Testis (tissue), 2 donors: ENCODE measurements at regions not wholly inside any gene's neighbourhood (a gene's known extent, or its start where the extent isn't known, plus 50 kb on each side); places are given as distances from the start of the nearest gene placed in this dataset.

ENCODE experiments used
- DNase-seq: peaks from one replicate; pipeline ENCODE4 v3.0.0-alpha.2; 2019
- H3K27ac ChIP-seq, 2 donors: fragments of 200-600 bp; sonication (generic); one replicate each; pipeline ENCODE4 v1.5.1; 2019
- H3K27me3 ChIP-seq: fragments of 200-600 bp; sonication (generic); one replicate; pipeline ENCODE4 v1.5.1; 2019
- H3K36me3 ChIP-seq: fragments of 200-600 bp; sonication (generic); one replicate; pipeline ENCODE4 v1.5.1; 2017; ENCODE audit warnings: low read depth; ENCODE audit errors: missing control alignments
- H3K4me1 ChIP-seq: fragments of 200-600 bp; sonication (generic); one replicate; pipeline ENCODE4 v1.5.1; 2019
- H3K4me3 ChIP-seq, 2 donors: fragments of 200-600 bp; sonication (generic); one replicate each; pipeline ENCODE4 v1.5.1; 2017 to 2019
- H3K9me3 ChIP-seq: fragments of 200-600 bp; sonication (generic); one replicate; pipeline ENCODE4 v1.5.1; 2017
- POLR2A ChIP-seq: fragments of 450-650 bp; IDR thresholded peaks from one replicate; pipeline ENCODE4 v1.6.1; 2017; ENCODE audit warnings: antibody characterized with exemption, mild to moderate bottlenecking, moderate library complexity
- WGBS, 2 donors: methylation state at CpG; one replicate each; pipeline ENCODE4 v1.1.5; 2018; 5-methylcytosine and 5-hydroxymethylcytosine counted together
- intact Hi-C: fragments of 100-400 bp; cut with DNase I; formaldehyde crosslinking; loops from one replicate; pipeline ENCODE4 v1.15.1; 2023; ENCODE audit warnings: low total_unique reads
- TF ChIP-seq, protein P1 (sequence below), 3 experiments: fragments of 450-650 bp in 2 of 3; fragments of 200-600 bp in 1 of 3; sonication (generic) in 1 of 3; IDR thresholded peaks; one replicate each; pipeline ENCODE4 v1.5.1; 2016 to 2019; ENCODE audit warnings: antibody characterized with exemption in 3 of 3, mild to moderate bottlenecking in 2 of 3, moderate library complexity in 1 of 3

DNA sequence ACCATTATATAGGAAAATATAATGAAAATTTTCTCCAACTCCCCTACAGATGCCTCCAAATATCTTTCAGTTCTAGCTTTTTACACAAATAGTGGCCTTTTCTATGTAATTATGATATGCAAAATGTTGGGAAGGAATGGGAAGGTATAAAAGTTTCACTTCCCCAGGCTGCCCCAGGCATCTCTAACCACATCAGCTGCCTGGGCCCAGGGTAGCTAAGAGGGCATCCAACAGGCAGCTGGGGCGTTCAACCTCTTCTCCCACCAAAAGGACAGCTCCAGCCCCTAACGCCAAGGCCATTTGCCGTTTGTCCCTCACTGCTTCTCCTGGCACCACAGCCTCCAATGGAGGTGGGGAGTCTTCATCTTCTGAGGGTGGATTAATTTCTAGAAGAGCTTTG, 188.1 kb upstream of the TSC22D2 start:
- intact Hi-C loops = loop anchor here (10.0 kb wide), 1 partner anchor 275 kb away; no protein-coding TSS in a partner anchor

DNA sequence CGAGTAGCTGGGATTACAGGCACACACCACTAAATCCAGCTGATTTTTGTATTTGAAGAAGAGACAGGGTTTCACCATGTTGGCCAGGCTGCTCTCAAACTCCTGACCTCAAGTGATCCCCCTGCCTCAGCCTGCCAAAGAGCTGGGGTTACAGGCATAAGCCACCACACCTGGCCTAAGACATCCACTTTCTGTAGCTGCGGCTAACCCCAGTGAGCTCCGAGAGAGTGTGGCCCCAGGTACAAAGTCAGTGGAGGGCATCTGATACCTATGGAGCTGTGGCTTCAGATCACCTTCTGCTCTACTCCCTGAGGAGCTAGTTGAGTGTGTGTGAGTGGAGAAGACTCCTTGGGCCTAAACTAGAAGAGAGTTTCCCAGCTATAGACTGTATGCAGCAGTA, 189.3 kb upstream of the TSC22D2 start:
- Histone ChIP-seq H3K4me1 (no peaks in the 10 kb centered on the region), H3K36me3 (no peaks in the 10 kb centered on the region), H3K9me3 (no peaks in the 10 kb centered on the region), H3K27me3 (no peaks in the 10 kb centered on the region), H3K27ac (no peak overlapping the region), H3K4me3 (no peak overlapping the region)
- no peak for TF ChIP-seq POLR2A
- TF ChIP-seq, protein P1, sequence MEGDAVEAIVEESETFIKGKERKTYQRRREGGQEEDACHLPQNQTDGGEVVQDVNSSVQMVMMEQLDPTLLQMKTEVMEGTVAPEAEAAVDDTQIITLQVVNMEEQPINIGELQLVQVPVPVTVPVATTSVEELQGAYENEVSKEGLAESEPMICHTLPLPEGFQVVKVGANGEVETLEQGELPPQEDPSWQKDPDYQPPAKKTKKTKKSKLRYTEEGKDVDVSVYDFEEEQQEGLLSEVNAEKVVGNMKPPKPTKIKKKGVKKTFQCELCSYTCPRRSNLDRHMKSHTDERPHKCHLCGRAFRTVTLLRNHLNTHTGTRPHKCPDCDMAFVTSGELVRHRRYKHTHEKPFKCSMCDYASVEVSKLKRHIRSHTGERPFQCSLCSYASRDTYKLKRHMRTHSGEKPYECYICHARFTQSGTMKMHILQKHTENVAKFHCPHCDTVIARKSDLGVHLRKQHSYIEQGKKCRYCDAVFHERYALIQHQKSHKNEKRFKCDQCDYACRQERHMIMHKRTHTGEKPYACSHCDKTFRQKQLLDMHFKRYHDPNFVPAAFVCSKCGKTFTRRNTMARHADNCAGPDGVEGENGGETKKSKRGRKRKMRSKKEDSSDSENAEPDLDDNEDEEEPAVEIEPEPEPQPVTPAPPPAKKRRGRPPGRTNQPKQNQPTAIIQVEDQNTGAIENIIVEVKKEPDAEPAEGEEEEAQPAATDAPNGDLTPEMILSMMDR (IDR thresholded peaks at IDR 0.05) = no peak
- no peak for DNase-seq
- intact Hi-C loops = no loop called here
- 100% methylated on average over 1 to 3 of the region's 3 CpGs for WGBS, 2 donors

More for the DNA sequence above, 188.1 kb upstream of the TSC22D2 start:
- TF ChIP-seq POLR2A = no peak
- TF ChIP-seq, protein P1 (IDR thresholded peaks at IDR 0.05) = no peak
- H3K36me3 ChIP-seq = no peaks in the 10 kb centered on the region
- no peak overlapping the region for H3K4me3 ChIP-seq
- WGBS, 2 donors = 80 to 85% methylated on average over 3 of the region's 3 CpGs
- H3K27me3 ChIP-seq = no peaks in the 10 kb centered on the region
- H3K27ac ChIP-seq = no peak overlapping the region
- H3K4me1 ChIP-seq = no peaks in the 10 kb centered on the region
- DNase-seq = no peak
- no peaks in the 10 kb centered on the region for H3K9me3 ChIP-seq

DNA sequence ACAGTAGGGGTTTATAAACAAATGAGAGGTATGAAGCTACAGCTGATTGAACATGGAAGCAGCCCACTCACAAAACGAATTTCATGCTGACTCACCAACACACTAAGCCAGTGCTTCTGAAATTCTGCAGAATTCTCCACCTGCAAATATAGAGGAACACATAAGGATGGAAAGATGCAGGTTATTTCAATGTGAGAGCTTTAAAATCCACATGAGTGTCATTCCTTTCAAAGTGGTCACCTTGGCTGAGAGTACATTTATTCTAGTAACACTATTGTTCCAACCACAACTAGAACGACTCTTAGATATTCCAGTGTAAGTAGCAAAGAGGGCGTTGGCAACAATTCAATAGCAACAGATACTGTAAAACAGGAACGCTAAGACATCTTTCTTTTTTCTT, 189.9 kb upstream of the TSC22D2 start:
- 73 to 76% methylated on average over 4 of the region's 4 CpGs for WGBS, 2 donors
- DNase-seq = no peak
- intact Hi-C loops = no loop called here

DNA sequence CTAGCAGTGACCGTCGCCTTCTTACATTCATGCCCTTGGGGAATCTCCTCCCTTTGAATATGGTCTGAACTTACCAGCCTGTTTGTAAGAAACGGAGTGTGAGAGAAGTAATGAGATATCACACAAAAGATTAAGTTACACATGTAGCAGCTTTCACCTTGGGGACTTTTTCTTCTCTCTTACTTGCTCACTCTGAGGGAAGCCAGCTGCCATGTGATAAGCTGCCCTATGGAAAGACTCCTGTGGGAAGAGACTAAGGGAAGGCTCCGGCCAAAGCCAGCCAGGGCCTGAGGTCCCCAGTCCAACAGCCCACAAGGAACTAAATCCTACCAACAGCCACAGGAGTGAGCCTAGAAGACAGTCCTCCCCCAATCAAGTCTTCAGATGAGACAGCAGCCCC, 190.4 kb upstream of the TSC22D2 start:
- intact Hi-C loops = no loop called here
- no peak for DNase-seq
- Histone ChIP-seq H3K4me3 (no peak overlapping the region), H3K27me3 (no peaks in the 10 kb centered on the region), H3K36me3 (no peaks in the 10 kb centered on the region), H3K9me3 (no peaks in the 10 kb centered on the region), H3K4me1 (no peaks in the 10 kb centered on the region), H3K27ac (no peak overlapping the region)
- TF ChIP-seq POLR2A = no peak
- TF ChIP-seq, protein P1 (IDR thresholded peaks at IDR 0.05) = no peak
- whole genome bisulfite sequencing, 2 donors = 77 to 82% methylated on average over 4 of the region's 4 CpGs

More for the DNA sequence above, 189.9 kb upstream of the TSC22D2 start:
- Histone ChIP-seq H3K4me3 (no peak overlapping the region), H3K9me3 (no peaks in the 10 kb centered on the region), H3K27me3 (no peaks in the 10 kb centered on the region), H3K4me1 (no peaks in the 10 kb centered on the region), H3K27ac (no peak overlapping the region), H3K36me3 (no peaks in the 10 kb centered on the region)
- no peak for TF ChIP-seq POLR2A
- TF ChIP-seq, protein P1 (IDR thresholded peaks at IDR 0.05) = no peak

DNA sequence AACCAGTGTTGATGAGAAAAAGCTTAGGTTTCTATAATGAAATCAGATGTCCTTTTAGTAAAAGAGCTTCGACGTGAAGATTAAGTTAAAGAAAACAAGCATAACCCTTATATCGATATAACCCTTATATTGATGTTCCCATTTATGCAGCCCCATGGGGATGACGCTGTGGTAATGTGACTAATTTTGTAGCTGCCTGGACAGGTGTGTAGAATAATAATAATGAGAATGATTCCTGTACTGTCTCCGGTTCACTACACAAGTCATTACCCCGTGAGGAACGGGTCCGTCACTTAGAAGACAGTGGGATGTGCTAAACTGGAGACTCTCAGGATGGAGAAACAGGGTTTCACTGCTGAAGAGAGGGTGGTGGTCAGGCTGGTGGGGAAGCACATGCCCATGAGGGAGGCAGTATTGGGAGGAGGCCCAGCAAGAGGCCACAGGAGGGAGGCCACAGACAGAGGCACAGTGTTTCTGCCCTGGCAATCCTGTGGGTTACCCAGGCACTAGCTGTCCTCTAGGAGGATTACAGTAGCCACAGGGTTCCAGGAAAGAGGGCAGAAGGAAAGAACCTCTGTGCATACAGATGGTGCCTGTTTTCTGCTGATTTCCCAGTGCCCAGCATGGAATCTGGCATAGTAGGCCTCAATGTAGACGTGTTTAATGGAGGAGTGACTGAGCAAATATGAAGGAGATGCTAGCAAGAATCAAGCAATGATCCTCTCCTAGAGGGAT, 191.1 kb upstream of the TSC22D2 start:
- DNase-seq = no peak
- WGBS, 2 donors = 91 to 94% methylated on average over 9 of the region's 9 CpGs
- Histone ChIP-seq H3K4me3 (no peak overlapping the region), H3K27ac (no peak overlapping the region), H3K27me3 (no peaks in the 10 kb centered on the region), H3K36me3 (no peaks in the 10 kb centered on the region), H3K4me1 (no peaks in the 10 kb centered on the region), H3K9me3 (no peaks in the 10 kb centered on the region)
- intact Hi-C loops = no loop called here
- no peak for TF ChIP-seq POLR2A
- TF ChIP-seq, protein P1 (IDR thresholded peaks at IDR 0.05) = no peak
